Endodermal cell (in vitro differentiated cells): ENCODE measurements at regions not wholly inside any gene's neighbourhood (a gene's known extent, or its start where the extent isn't known, plus 50 kb on each side); places are given as distances from the start of the nearest gene placed in this dataset.

Experiments used
- DNase-seq: peaks from one replicate; pipeline ENCODE4 v3.0.0-alpha.2; 2017
- H3K27ac ChIP-seq: 2 replicates; pipeline ENCODE4 v1.5.1; 2013; ENCODE audit warnings: mild to moderate bottlenecking, low read depth, low read length, moderate library complexity
- H3K27me3 ChIP-seq: 2 replicates; pipeline ENCODE4 v1.6.1; 2013; ENCODE audit warnings: mild to moderate bottlenecking, low read length, moderate library complexity; ENCODE audit not compliant: insufficient read depth, control insufficient read depth, poor library complexity, severe bottlenecking
- H3K36me3 ChIP-seq: 2 replicates; pipeline ENCODE4 v1.7.0; 2013; ENCODE audit warnings: mild to moderate bottlenecking, low read length, moderate library complexity; ENCODE audit not compliant: control insufficient read depth, insufficient read depth
- H3K4me1 ChIP-seq: one replicate; pipeline ENCODE4 v1.7.0; 2013; ENCODE audit warnings: low read length; ENCODE audit not compliant: control insufficient read depth, insufficient read depth
- H3K4me3 ChIP-seq: 2 replicates; pipeline ENCODE4 v1.5.1; 2013; ENCODE audit warnings: mild to moderate bottlenecking, low read length, moderate library complexity
- H3K9ac ChIP-seq: 2 replicates; pipeline ENCODE4 v1.6.1; 2013; ENCODE audit warnings: mild to moderate bottlenecking, low read length, moderate library complexity; ENCODE audit not compliant: poor library complexity, severe bottlenecking; ENCODE audit errors: extremely low read depth
- H3K9me3 ChIP-seq: 2 replicates; pipeline ENCODE4 v1.6.1; 2013; ENCODE audit warnings: mild to moderate bottlenecking, low read length, moderate library complexity; ENCODE audit not compliant: control insufficient read depth
- H3K27ac Mint-ChIP-seq: 2 replicates; pipeline ENCODE4 v1.8.0; 2020; ENCODE audit warnings: mixed read lengths
- H3K27me3 Mint-ChIP-seq: 2 replicates; pipeline ENCODE4 v1.8.0; 2021; ENCODE audit warnings: mild to moderate bottlenecking, mixed read lengths; ENCODE audit not compliant: insufficient read depth
- H3K36me3 Mint-ChIP-seq: 2 replicates; pipeline ENCODE4 v1.8.0; 2020; ENCODE audit warnings: low read depth, mixed read lengths
- H3K4me1 Mint-ChIP-seq: 2 replicates; pipeline ENCODE4 v1.8.0; 2020; ENCODE audit warnings: mixed read lengths
- H3K4me3 Mint-ChIP-seq: 2 replicates; pipeline ENCODE4 v1.8.0; 2020; ENCODE audit warnings: mild to moderate bottlenecking, moderate library complexity, mixed read lengths
- H3K9me3 Mint-ChIP-seq: 2 replicates; pipeline ENCODE4 v1.8.0; 2020; ENCODE audit warnings: mild to moderate bottlenecking, mixed read lengths
- WGBS, 2 experiments: methylation state at CpG; one replicate each; pipeline versions ENCODE4 v1.1.5 to v1.1.7; 2013; ENCODE audit warnings: missing lambda C conversion rate in 2 of 2, mixed read lengths in 1 of 2; ENCODE audit not compliant: insufficient coverage in 1 of 2, insufficient read length in 1 of 2; 5-methylcytosine and 5-hydroxymethylcytosine counted together
- TF ChIP-seq, protein P1 (sequence below): fragments of 200-600 bp; sonication (generic); conservative IDR thresholded peaks from 2 replicates; pipeline ENCODE4 v1.5.0; 2021; ENCODE audit warnings: antibody characterized with exemption, mild to moderate bottlenecking

DNA sequence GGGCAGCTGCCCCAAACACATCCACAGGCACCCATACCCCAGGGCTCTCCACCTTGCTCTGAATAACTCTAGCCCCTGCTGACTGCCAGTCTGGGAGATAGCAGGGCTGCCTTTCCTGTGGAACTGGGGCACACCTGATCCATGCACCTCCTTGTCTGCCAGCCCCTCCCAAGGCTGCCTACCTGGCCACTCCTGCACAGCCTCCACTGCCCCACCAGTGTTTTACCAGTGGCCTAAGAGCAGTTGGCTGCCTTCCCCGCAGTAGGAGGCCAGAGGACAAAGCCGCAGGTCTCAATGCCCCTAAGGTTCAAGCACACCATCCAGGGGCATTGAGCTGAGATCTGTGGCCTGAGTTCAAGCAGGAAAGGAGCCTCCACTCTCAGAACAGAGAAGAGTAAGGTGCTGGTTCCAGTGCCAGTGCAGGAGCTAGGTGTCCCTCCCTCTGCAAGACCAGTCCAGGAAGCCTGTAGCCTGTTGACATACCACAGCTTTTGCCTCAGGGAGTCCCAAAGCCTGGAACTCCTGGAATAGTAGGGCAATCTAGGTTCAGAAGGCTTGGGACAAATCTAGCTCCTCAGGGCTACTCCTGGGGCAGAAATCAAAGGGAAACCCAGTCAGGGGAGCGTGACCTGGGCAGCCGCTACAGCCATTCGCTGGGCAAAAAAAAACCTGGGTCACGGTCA, 514.5 kb upstream of the PTGER4 start:
- DNase-seq: no peak
- Histone ChIP-seq H3K4me1 (no peaks in the 10 kb centered on the region), H3K4me3 (no peak overlapping the region), H3K9me3 (peaks cover 4% of the 10 kb centered on the region), H3K36me3 (no peaks in the 10 kb centered on the region), H3K27ac (no peak overlapping the region), H3K9ac (no peak overlapping the region), H3K27me3 (no peaks in the 10 kb centered on the region)
- Mint-ChIP-seq H3K4me3 (no peak overlapping the region), H3K36me3 (no peaks in the 10 kb centered on the region), H3K9me3 (peaks cover 15% of the 10 kb centered on the region), H3K27ac (no peak overlapping the region), H3K27me3 (no peaks in the 10 kb centered on the region), H3K4me1 (no peaks in the 10 kb centered on the region)
- 90 to 91% methylated on average over 2 to 6 of the region's 6 CpGs for WGBS, 2 experiments
- TF ChIP-seq, protein P1, sequence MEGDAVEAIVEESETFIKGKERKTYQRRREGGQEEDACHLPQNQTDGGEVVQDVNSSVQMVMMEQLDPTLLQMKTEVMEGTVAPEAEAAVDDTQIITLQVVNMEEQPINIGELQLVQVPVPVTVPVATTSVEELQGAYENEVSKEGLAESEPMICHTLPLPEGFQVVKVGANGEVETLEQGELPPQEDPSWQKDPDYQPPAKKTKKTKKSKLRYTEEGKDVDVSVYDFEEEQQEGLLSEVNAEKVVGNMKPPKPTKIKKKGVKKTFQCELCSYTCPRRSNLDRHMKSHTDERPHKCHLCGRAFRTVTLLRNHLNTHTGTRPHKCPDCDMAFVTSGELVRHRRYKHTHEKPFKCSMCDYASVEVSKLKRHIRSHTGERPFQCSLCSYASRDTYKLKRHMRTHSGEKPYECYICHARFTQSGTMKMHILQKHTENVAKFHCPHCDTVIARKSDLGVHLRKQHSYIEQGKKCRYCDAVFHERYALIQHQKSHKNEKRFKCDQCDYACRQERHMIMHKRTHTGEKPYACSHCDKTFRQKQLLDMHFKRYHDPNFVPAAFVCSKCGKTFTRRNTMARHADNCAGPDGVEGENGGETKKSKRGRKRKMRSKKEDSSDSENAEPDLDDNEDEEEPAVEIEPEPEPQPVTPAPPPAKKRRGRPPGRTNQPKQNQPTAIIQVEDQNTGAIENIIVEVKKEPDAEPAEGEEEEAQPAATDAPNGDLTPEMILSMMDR: no peak

DNA sequence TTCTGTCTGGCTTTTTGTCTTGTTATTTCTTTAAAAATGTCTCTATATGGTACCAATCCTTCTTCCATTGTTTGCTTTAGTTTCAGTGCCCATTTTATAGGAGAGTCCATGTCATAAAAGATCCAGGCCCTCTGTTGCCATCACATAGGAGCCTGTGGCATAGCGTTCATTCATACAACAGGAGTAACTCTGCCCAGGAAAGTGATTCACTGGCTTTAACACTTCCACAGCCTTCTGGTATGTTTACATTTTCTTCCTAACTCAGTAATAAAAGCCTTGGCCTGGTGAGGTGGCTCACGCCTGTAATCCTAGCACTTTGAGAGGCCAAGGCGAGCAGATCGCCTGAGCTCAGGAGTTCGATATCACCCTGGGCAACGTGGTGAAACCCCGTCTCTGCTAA, 519.3 kb upstream of the PTGER4 start:
- no peak for DNase-seq
- Mint-ChIP-seq H3K9me3 (peaks cover 2% of the 10 kb centered on the region), H3K4me1 (no peaks in the 10 kb centered on the region), H3K27ac (no peak overlapping the region), H3K27me3 (no peaks in the 10 kb centered on the region), H3K36me3 (no peaks in the 10 kb centered on the region), H3K4me3 (no peak overlapping the region)
- Histone ChIP-seq H3K4me1 (no peaks in the 10 kb centered on the region), H3K4me3 (no peak overlapping the region), H3K27me3 (no peaks in the 10 kb centered on the region), H3K27ac (no peak overlapping the region), H3K9me3 (no peaks in the 10 kb centered on the region), H3K9ac (no peak overlapping the region), H3K36me3 (no peaks in the 10 kb centered on the region)
- 80 to 93% methylated on average over 3 to 7 of the region's 7 CpGs for whole genome bisulfite sequencing, 2 experiments
- TF ChIP-seq, protein P1: no peak

DNA sequence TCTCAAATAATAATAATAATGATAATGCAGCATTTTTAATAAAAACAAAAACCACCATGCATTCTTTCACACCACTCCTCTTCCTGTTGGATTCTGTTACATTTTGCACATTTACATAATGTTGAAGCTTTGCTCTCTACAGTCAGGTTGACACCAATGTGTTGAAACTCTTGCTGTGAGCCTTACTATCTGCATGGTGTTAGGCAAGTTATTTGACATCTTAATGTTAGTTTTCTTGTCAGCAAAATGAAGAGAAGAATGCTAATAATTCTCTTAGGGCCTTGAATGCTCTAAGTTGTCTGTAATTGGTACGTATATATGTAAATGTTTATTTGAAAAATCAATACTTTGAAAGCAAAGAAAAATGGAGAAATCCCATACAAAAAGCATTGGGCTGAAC, 525.5 kb upstream of the PTGER4 start:
- WGBS, 2 experiments: 76 to 100% methylated on average over 1 of the region's 1 CpG
- Histone ChIP-seq H3K4me3 (no peak overlapping the region), H3K9ac (no peak overlapping the region), H3K27ac (no peak overlapping the region), H3K4me1 (no peaks in the 10 kb centered on the region), H3K36me3 (no peaks in the 10 kb centered on the region), H3K27me3 (no peaks in the 10 kb centered on the region), H3K9me3 (no peaks in the 10 kb centered on the region)
- Mint-ChIP-seq H3K9me3 (no peaks in the 10 kb centered on the region), H3K27me3 (no peaks in the 10 kb centered on the region), H3K4me1 (no peaks in the 10 kb centered on the region), H3K27ac (no peak overlapping the region), H3K36me3 (no peaks in the 10 kb centered on the region), H3K4me3 (no peak overlapping the region)
- TF ChIP-seq, protein P1: no peak
- DNase-seq: no peak
